HL-60 (cell line): ENCODE measurements at regions not wholly inside any gene's neighbourhood (a gene's known extent, or its start where the extent isn't known, plus 50 kb on each side); places are given as distances from the start of the nearest gene placed in this dataset.

Experiments
- CTCF ChIP-seq: IDR thresholded peaks from one replicate; pipeline ENCODE4 v1.5.1; 2011; ENCODE audit warnings: low read length, control low read depth, inconsistent platforms; ENCODE audit not compliant: insufficient read depth
- POLR2AphosphoS5 ChIP-seq: IDR thresholded peaks from 2 replicates; pipeline ENCODE4 v1.6.1; 2012; ENCODE audit warnings: low read depth

GRCh38 chr14:58738876-58739275, 101.1 kb downstream of the DACT1 start:
- TF ChIP-seq CTCF (no peak), POLR2AphosphoS5 (no peak)
